RPMI8226 (cell line): ENCODE measurements at regions not wholly inside any gene's neighbourhood (a gene's known extent, or its start where the extent isn't known, plus 50 kb on each side); places are given as distances from the start of the nearest gene placed in this dataset.

Source experiments
- DNase-seq: peaks from one replicate; pipeline ENCODE4 v3.0.0-alpha.2; 2015

DNA sequence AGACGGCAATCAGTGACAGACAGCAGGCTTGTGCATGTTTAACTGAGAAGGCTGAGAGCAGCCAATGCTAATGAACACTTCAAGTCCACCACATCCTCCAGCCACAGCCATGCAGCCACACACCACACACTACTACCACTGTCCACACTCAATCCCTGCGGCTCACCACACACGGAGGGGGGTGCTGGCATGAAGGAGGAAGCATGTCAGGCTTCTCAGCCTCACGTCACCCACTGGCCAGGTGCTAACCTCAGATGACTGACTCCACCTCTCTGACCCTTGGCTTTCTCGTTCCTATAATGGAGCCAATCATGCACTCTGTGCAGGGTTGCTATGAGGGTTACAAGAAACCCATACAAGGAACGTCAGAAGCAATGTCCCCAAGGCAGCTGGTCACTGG, 165.4 kb upstream of the RNF32 start:
- no peak for DNase-seq

GRCh38 chr7:156474241-156474743, 166.3 kb upstream of the RNF32 start:
- DNase-seq = no peak

DNA sequence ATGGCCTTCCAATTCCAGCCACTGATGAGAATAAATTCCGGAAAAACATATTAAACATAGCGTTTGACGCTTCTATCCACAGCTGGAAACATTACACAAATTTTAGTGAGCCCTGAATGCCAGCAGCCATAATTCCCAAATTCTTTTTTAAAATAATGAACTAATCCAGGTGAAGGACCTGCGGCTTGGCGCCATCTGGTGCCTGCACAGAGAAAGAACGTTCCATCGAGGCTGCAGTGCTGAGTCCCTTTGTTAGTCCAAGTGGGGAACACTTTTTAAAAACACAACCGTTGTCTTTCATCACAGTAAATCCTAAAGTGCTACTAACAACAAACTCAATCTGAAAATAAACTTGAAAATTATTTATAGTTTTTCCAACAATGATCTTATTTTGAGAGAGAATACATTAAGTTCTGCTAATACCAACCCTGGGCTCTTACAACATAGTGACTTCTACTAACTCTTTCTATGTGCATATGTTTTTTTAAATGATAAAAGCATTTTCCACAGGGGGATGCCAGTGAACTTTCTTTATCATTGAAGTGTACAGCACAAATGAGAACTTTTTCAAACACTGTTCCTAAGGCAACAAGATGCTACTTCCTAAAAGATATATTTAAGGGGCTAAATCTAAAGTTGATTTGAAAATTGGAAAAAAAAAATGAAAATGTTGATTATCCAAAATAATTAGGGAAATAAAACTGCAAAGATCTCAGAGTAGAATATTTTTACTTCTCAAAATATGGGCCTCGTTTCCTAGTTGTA, 166.9 kb upstream of the RNF32 start:
- peak; percentile 57 for DNase-seq

- no peak for DNase-seq
Observed at GRCh38 chr7:156472267-156472666, 168.3 kb upstream of the RNF32 start.

DNA sequence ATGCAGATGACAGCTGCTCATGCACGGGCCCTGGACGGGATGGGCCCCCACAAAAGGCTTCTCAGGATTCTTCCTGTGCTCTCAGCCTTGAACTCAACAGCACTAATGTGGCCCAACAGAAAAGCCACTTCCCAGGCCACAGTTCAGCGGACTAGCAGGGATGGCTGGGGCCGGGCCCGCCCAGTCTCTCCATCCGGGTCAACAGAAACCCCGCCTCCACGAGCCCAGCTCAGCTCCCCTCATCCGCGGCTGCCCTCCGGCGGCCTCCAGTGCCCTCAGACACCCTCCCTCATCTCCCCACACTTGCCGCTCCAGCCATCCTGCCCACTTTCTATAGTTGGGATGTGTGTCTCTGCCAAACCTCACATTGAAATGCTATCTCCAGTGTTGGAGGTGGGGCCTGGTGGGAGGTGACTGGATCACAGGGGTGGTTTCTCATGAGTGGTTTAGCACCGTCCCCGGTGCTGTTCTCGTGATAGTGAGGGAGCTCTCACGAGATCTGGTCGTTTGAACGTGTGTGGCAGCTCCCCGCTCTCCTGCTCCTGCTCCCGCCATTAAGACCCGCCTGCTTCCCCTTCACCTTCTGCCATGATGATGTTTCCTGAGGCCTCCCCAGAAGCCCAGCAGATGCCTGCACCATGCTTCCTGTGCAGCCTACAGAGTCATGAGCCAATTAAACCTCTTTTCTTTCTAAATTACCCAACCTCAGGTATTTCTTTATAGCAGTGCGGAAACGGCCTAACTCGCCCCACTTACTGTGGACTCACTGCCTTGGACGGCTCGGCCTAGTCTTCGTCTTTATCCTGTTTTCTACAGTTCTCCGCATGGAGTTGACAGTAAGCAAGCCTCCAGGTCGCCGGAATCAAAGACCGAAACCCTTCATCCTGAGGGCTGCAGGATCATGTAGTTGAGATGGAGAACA, 169.9 kb upstream of the RNF32 start:
- no peak for DNase-seq

DNA sequence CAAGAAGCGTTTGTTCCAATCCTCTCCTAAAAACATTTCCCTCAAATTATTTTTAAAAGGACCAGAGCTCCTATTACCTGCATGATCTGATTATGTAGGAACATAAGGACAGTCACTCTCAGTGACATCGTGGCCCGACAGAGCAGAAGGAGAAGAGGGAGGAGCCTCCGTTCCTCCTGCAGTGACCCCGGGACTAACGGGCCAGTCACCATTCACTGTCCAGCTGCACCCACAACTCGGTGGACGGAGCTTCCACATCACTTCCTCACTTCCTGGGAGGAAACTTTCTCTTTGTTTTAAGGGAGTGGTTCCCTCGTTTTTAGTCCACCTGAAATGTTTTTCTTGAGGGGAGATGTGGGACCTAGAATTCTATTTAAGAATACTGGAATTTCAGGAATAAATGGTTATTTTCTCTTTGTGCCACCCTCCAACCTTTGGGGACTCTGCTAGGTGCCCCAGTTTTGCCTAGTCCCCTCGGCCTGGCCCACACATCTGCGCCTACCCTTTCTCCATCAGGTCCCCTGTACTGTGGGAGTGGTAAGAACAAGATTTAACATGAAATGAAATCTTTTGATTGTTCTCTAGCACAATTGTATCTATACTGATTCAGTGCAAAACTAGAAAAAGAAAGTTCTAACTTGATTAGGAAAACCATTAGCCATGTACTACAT, 173.5 kb upstream of the RNF32 start:
- no peak for DNase-seq

- DNase-seq = no peak
Observed at GRCh38 chr7:156466272-156466671, 174.3 kb upstream of the RNF32 start.

GRCh38 chr7:156465186-156465585, 175.4 kb upstream of the RNF32 start:
- no peak for DNase-seq

DNA sequence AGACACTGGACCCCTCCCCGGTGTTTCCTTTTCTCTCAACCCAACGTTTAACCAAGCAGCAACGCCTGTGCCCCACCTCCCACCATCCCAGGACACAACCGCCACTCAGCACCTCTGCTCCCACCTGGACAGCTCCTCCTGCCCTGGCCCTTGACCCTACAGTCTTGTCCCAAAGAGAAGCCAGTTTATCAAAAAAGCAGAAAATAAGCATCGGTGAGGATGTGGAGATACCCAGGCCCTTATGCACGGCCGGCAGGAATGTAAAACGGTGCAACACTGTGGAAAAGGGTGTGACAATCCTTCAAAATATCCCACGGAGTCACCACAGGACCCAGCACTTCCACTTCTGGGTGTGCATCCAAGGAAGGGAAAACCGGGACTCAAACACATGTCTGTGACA, 176.2 kb upstream of the RNF32 start:
- DNase-seq = no peak

- no peak for DNase-seq
Observed at GRCh38 chr7:156463280-156463679, 177.3 kb upstream of the RNF32 start.

DNA sequence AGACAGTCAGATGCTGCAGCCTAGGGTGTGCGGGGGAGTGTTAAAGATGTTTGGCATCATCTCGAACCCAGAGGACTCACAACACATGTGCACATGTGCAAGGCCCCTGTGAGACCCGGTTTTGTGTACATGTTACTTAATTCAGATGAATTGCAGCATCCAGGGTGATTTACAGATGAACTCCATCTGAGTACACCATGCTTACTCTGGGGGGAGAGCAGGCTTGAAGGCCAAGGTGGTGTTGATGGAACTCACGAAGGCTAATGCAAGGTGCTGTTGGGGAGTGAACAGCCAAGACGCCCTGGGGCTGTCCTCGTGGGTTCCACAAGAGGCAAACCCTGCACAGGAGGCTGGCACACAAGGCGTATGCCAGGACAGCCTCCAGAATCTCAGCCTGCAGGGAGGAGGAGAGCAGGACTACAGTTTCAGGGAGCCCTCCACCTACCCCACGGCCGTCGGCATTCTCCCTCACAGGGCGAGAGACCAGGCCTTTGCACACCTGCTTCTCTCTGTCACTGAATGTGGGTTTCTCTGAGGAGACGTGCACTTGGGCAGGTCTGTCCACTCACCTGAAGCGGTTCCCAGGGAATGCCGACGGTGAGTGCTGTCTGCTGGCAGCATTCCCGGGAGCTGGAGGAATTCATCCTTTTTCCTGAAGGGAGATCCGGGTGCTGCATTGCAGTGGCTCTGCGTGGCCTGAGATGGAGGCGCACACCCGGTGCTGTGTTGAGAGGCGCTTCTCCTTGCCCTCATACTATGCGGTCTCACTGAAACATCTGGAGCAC, 178.5 kb upstream of the RNF32 start:
- no peak for DNase-seq

DNA sequence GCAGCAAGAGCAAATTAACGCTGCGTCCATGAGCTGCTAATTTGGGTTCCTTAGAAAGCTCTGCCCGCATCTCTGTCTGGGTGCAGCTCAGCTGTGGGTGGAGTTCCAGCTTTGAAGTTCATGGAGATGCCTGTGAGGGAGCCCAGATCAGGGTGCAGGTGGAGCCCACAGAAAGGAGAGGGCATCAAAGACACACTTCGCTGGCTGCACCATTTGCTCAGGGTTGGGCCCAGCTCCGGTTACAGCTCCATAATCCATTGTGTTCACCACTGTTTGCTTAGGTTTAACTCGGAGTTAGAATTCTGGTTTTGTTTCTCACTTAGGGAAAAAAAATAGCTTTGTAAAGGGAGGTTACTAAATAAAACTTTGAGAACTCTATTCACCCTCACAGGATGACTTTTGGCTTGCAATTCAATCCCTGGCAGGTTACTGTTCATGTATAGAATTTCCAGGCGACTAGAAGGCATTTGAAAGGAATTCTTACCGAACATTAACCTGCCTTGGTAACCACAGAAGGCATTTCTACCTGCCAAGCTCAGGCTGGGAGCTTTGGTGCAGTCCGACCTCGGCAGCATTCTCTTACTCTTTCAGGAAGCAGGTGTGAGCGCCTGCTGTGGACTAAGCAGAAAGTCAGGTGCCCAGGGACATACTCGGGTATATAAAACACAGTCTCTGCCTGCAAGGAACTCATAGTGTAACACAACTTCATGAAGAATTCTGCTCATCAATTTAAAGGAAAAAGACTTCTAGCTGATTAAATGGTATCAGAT, 179.5 kb upstream of the RNF32 start:
- no peak for DNase-seq

DNA sequence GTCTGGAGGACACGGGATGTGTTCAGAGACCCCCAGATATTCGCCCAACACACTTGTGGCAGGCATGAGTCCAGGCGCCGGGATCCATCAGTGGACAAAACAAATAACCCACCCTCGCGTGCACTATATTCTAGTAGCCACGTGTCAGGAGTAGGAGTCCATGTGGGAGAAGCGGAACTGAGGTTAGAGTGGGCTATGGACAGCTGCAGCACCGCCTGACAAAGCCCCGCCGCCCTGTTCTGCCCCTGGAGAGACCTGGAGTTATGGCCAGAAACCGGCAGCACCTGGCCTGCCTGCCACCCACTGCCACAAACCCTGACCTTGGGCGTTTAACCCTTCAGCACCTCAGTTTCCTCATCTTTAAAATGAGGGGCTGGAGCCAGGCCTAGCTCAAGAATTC, 181.0 kb upstream of the RNF32 start:
- no peak for DNase-seq

DNA sequence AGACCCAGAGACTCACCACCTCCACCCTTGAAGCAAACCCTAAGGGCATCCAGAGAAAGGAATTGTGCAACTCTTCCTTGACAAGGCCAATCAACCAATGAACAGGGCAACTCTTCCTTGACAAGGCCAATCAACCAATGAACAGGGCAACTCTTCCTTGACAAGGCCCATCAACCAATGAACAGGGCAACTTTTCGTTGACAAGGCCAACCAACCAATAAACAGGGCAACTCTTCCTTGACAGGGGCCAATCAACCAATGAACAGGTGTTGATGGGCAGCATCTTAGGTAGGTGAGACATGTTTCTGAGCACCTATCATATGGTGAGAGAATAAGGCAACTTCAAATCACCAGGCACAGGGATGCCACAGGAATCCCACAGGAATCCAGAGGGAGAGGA, 181.5 kb upstream of the RNF32 start:
- no peak for DNase-seq

- no peak for DNase-seq
Observed at GRCh38 chr7:156458011-156458410, 182.6 kb upstream of the RNF32 start.

GRCh38 chr7:156456503-156457115, 184.0 kb upstream of the RNF32 start:
- no peak for DNase-seq

DNA sequence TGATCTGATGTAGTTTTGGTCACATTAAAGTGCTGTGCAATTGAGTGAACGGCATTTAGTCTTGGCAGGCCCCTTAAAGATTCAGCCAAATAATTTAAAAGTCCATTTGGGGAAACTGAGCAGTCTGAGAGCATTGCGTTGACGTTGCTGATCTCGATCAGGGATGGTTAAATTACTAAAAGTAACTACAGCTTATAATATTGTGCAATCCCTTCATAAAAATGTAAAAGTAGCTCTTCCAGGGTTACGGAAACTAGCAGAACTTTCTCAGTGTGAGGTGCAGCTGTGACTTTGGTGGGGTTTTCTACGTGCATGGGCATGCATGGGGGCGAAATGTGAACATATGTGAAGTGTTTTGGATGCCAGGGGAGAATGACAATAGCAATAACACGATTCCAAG, 184.5 kb upstream of the RNF32 start:
- DNase-seq = no peak

DNA sequence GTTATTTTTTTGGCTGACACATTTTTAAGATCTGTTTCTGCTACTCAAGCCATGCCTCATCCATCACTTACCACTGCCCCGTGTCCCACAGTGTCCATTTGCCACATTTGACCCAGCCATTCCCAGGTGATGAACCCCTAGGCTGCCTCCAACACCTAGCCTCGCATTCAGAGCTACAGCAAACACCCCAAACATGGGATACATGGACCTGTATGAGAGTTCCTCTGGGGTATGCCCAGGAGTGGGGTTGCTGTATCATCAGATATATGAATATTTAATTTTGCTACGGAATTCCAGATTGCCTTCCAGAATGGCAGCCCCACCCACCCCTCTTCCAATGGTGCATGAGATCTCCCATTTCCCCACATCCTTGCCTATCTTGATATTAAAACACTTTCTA, 190.1 kb upstream of the RNF32 start:
- no peak for DNase-seq

- DNase-seq = no peak
Observed at GRCh38 chr7:156448918-156449317, 191.7 kb upstream of the RNF32 start.

GRCh38 chr7:156446990-156447389, 193.6 kb upstream of the RNF32 start:
- no peak for DNase-seq

DNA sequence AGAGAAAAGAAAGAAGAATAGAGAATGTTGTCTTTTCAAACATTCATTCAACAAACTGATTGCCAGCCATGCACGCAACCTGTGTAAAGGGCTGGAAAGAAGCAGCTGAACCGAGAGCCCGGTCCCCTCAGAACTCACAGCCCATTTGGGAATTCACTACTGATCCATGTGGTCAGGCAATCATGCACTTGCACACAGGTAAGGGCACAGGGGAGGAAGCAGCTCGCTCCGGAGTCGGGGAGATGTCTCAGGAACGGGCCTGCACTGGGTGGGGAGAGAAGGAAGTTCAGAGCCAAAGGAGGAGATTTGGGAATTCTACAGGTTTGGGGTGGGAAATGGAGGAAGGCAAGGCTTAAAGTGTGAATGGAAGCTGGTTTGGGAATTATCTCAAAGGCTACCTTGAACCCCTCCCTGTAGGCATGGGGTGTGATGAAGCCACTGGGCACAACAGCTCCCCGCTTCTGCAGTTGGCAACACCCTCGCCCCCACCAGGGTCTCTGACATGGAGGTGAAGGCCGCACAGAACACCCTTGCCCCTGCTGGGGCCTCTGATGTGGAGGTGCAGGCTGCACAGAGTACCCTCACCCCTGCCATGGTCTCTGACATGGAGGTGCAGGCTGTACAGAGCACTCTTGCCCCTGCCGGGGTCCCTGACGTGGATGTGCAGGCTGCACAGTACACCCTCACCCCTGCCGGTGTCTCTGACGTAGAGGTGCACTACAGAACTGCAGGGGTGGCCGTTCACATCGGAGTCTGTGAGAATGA, 194.4 kb upstream of the RNF32 start:
- DNase-seq = no peak
